ENCODE measurements at regions not wholly inside any gene's neighbourhood (a gene's known extent, or its start where the extent isn't known, plus 50 kb on each side); places are given as distances from the start of the nearest gene placed in this dataset.

- no peak for TF ChIP-seq CTCF (IDR thresholded peaks at IDR 0.05 in 2 of 3, conservative IDR thresholded peaks at IDR 0.05 in 1 of 3; ENCODE audit: control insufficient read depth in 2 of 3, extremely low read depth in 1 of 3, insufficient read depth in 1 of 3, low read depth in 3 of 3, low read length in 3 of 3)
- no peak for TF ChIP-seq MAX (IDR thresholded peaks at IDR 0.05; ENCODE audit: low read depth, low read length)
- TF ChIP-seq YBX1 (IDR thresholded peaks at IDR 0.05) = no peak
- no peak for TF ChIP-seq TAF1 (IDR thresholded peaks at IDR 0.05; ENCODE audit: borderline replicate concordance, low read depth, low read length)
Observed at GRCh38 chr3:152581951-152582350, 253.0 kb upstream of the P2RY1 start.
